IMR-90 (cell line): ENCODE measurements at regions not wholly inside any gene's neighbourhood (a gene's known extent, or its start where the extent isn't known, plus 50 kb on each side); places are given as distances from the start of the nearest gene placed in this dataset.
A peak's percentile ranks its signal among the peaks of the same experiment; 100 is the strongest.

Experiments
- ATAC-seq: fragments of 200-7000 bp; cut with Tn5 transposase; 2 replicates; pipeline ENCODE4 v1.9.1; 2020; ENCODE audit warnings: low read depth, mild to moderate bottlenecking, moderate library complexity
- BruUV-seq: library from RNA; stranded (reverse); fragments of 400-500 nt; replicated peaks from 2 replicates; lab custom pipeline; 2021; lab: Mats Ljungman, UMichigan
- CTCF ChIA-PET: fragments of 300-600 bp; formaldehyde crosslinking; extraction: SDS; loops from one replicate; lab custom pipeline; 2021; ENCODE audit warnings: antibody characterized with exemption; lab: Yijun Ruan, JAX
- POLR2A ChIA-PET: fragments of 300-600 bp; sonication (Branson Sonifier 250); formaldehyde crosslinking; loops from one replicate; lab custom pipeline; 2022; ENCODE audit warnings: antibody characterized with exemption; ENCODE audit not compliant: unreplicated experiment; lab: Charles Lee
- DNase-seq: peaks from one replicate; pipeline ENCODE4 v3.0.0; 2013
- H2AFZ ChIP-seq: replicated peaks from 2 replicates; pipeline ENCODE3; 2013; ENCODE audit warnings: low read length, mild to moderate bottlenecking; ENCODE audit not compliant: poor library complexity
- H2AK5ac ChIP-seq: 2 replicates; pipeline ENCODE4 v1.6.1; 2013; ENCODE audit warnings: low read depth, low read length, inconsistent platforms
- H2AK9ac ChIP-seq: replicated peaks from 2 replicates; pipeline ENCODE3; 2013; ENCODE audit warnings: mild to moderate bottlenecking, low read depth, low read length, moderate library complexity; ENCODE audit not compliant: poor library complexity
- H2BK120ac ChIP-seq: 2 replicates; pipeline ENCODE4 v1.6.1; 2013; ENCODE audit warnings: low read depth, low read length, inconsistent platforms
- H2BK15ac ChIP-seq: 3 replicates; pipeline ENCODE4 v1.6.1; 2013; ENCODE audit warnings: low read depth, low read length, inconsistent platforms
- H2BK20ac ChIP-seq: 2 replicates; pipeline ENCODE4 v1.6.1; 2013; ENCODE audit warnings: low read depth, mild to moderate bottlenecking, inconsistent platforms, low read length, moderate library complexity
- H2BK5ac ChIP-seq: 2 replicates; pipeline ENCODE4 v1.6.1; 2013; ENCODE audit warnings: mild to moderate bottlenecking, low read depth, low read length, inconsistent platforms; ENCODE audit not compliant: poor library complexity, severe bottlenecking
- H3K14ac ChIP-seq: replicated peaks from 2 replicates; pipeline ENCODE4 v1.6.1; 2013; ENCODE audit warnings: low read depth, low read length, inconsistent platforms
- H3K18ac ChIP-seq: 2 replicates; pipeline ENCODE4 v1.6.1; 2013; ENCODE audit warnings: low read depth, low read length, control low read depth
- H3K23ac ChIP-seq: 2 replicates; pipeline ENCODE4 v1.6.1; 2013; ENCODE audit warnings: low read depth, low read length, inconsistent platforms
- H3K27ac ChIP-seq: 2 replicates; pipeline ENCODE4 v1.5.1; 2013; ENCODE audit warnings: mild to moderate bottlenecking, control low read depth, low read length; ENCODE audit not compliant: insufficient read depth
- H3K27me3 ChIP-seq: 2 replicates; pipeline ENCODE4 v1.6.1; 2013; ENCODE audit warnings: low read length; ENCODE audit not compliant: control insufficient read depth, insufficient read depth
- H3K36me3 ChIP-seq: 2 replicates; pipeline ENCODE4 v1.6.1; 2013; ENCODE audit warnings: low read length, mixed read lengths; ENCODE audit not compliant: control insufficient read depth, insufficient read depth
- H3K4ac ChIP-seq: 2 replicates; pipeline ENCODE4 v1.6.1; 2013; ENCODE audit warnings: low read depth, low read length, inconsistent platforms
- H3K4me1 ChIP-seq: 2 replicates; pipeline ENCODE4 v1.6.1; 2013; ENCODE audit warnings: low read length, mixed read lengths; ENCODE audit not compliant: control insufficient read depth, insufficient read depth
- H3K4me2 ChIP-seq: 2 replicates; pipeline ENCODE4 v1.6.1; 2013; ENCODE audit warnings: low read depth, mild to moderate bottlenecking, control low read depth, low read length, moderate library complexity
- H3K4me3 ChIP-seq: 2 replicates; pipeline ENCODE4 v1.5.1; 2013; ENCODE audit warnings: low read depth, mild to moderate bottlenecking, control low read depth, low read length, moderate library complexity; ENCODE audit not compliant: insufficient read depth
- H3K56ac ChIP-seq: 2 replicates; pipeline ENCODE4 v1.6.1; 2013; ENCODE audit warnings: low read length, inconsistent platforms; ENCODE audit not compliant: insufficient read depth; ENCODE audit errors: extremely low read depth
- H3K79me1 ChIP-seq, 2 experiments: 2 replicates each; pipeline ENCODE4 v1.6.1; 2013; ENCODE audit warnings: low read length in 2 of 2, inconsistent platforms in 1 of 2, low read depth in 1 of 2
- H3K9ac ChIP-seq: 2 replicates; pipeline ENCODE4 v1.6.1; 2013; ENCODE audit warnings: low read depth, low read length, control low read depth
- H3K9me1 ChIP-seq: 2 replicates; pipeline ENCODE4 v1.6.1; 2013; ENCODE audit warnings: low read length, inconsistent platforms; ENCODE audit not compliant: insufficient read depth
- H3K9me3 ChIP-seq: 2 replicates; pipeline ENCODE4 v1.6.1; 2013; ENCODE audit warnings: low read length; ENCODE audit not compliant: control insufficient read depth, insufficient read depth
- H4K20me1 ChIP-seq: 2 replicates; pipeline ENCODE4 v1.6.1; 2013; ENCODE audit warnings: low read length, inconsistent platforms; ENCODE audit not compliant: insufficient read depth
- H4K5ac ChIP-seq: 2 replicates; pipeline ENCODE4 v1.6.1; 2013; ENCODE audit warnings: mild to moderate bottlenecking, low read depth, low read length, control low read depth
- H4K8ac ChIP-seq, 2 experiments: 2 replicates each; pipeline ENCODE4 v1.6.1; 2013; ENCODE audit warnings: low read depth in 2 of 2, low read length in 2 of 2, control low read depth in 1 of 2, inconsistent platforms in 1 of 2
- H4K91ac ChIP-seq: 2 replicates; pipeline ENCODE4 v1.6.1; 2013; ENCODE audit warnings: low read depth, low read length, inconsistent platforms; ENCODE audit not compliant: insufficient read depth
- BHLHE40 ChIP-seq: fragments of 150-350 bp; IDR thresholded peaks from 2 replicates; pipeline ENCODE4 v1.6.1; 2016; ENCODE audit warnings: mild to moderate bottlenecking, low read depth, low read length
- CEBPB ChIP-seq: IDR thresholded peaks from 2 replicates; pipeline ENCODE4 v1.6.1; 2012; ENCODE audit warnings: low read depth, low read length, improper control_type of control experiment
- CHD1 ChIP-seq: IDR thresholded peaks from 2 replicates; pipeline ENCODE4 v1.6.1; 2012; ENCODE audit warnings: low read depth, low read length, improper control_type of control experiment
- FOS ChIP-seq: fragments of 150-350 bp; IDR thresholded peaks from 2 replicates; pipeline ENCODE4 v1.6.1; 2016; ENCODE audit warnings: low read depth, low read length
- MAFK ChIP-seq: IDR thresholded peaks from 2 replicates; pipeline ENCODE4 v1.6.1; 2012; ENCODE audit warnings: low read depth, low read length, improper control_type of control experiment
- MAZ ChIP-seq: IDR thresholded peaks from 2 replicates; pipeline ENCODE4 v1.6.1; 2012; ENCODE audit warnings: low read depth, mild to moderate bottlenecking, low read length, improper control_type of control experiment, moderate library complexity, borderline replicate concordance
- MXI1 ChIP-seq: IDR thresholded peaks from 2 replicates; pipeline ENCODE4 v1.6.1; 2012; ENCODE audit warnings: low read depth, mild to moderate bottlenecking, low read length, moderate library complexity, borderline replicate concordance
- POLR2A ChIP-seq: IDR thresholded peaks from 2 replicates; pipeline ENCODE4 v1.6.1; 2012; ENCODE audit warnings: mild to moderate bottlenecking, low read depth, low read length
- RAD21 ChIP-seq: IDR thresholded peaks from 2 replicates; pipeline ENCODE4 v1.6.1; 2012; ENCODE audit warnings: low read length, improper control_type of control experiment
- RCOR1 ChIP-seq: IDR thresholded peaks from 2 replicates; pipeline ENCODE4 v1.6.1; 2012; ENCODE audit warnings: mild to moderate bottlenecking, low read length, improper control_type of control experiment; ENCODE audit not compliant: insufficient replicate concordance
- RFX5 ChIP-seq: IDR thresholded peaks from 2 replicates; pipeline ENCODE4 v1.8.0; 2012; ENCODE audit warnings: low read depth, mild to moderate bottlenecking, low read length, moderate library complexity
- SMC3 ChIP-seq: fragments of 150-350 bp; IDR thresholded peaks from 2 replicates; pipeline ENCODE4 v1.6.1; 2016; ENCODE audit warnings: low read depth, mild to moderate bottlenecking, antibody characterized with exemption, low read length, moderate library complexity
- WGBS, 2 experiments: methylation state at CpG; one replicate each; pipeline versions ENCODE4 v1.1.5 to v1.1.7; 2013; ENCODE audit warnings: missing lambda C conversion rate in 2 of 2; ENCODE audit not compliant: insufficient read length in 1 of 2; ENCODE audit errors: extremely low coverage in 2 of 2; 5-methylcytosine and 5-hydroxymethylcytosine counted together
- dilution Hi-C: fragments of 300-500 bp; cut with HindIII; formaldehyde crosslinking; loops from one replicate; pipeline ENCODE4 v1.14.3; 2018; ENCODE audit warnings: low sequenced_read_pairs; ENCODE audit not compliant: unreplicated experiment
- in situ Hi-C: fragments of 300-500 bp; cut with MboI; formaldehyde crosslinking; loops from 3 replicates; pipeline ENCODE4 v1.14.3; 2019; ENCODE audit warnings: low sequenced_read_pairs, inconsistent platforms, mixed read lengths
- intact Hi-C: fragments of 100-400 bp; cut with micrococcal nuclease; formaldehyde crosslinking; loops from 2 replicates; pipeline ENCODE4 v1.10.0; 2022
- TF ChIP-seq, protein P1 (sequence below): conservative IDR thresholded peaks from 2 replicates; pipeline ENCODE4 v1.5.1; 2012; ENCODE audit warnings: mild to moderate bottlenecking, low read depth, low read length, improper control_type of control experiment
- TF ChIP-seq, protein P2 (sequence below): fragments of 150-350 bp; IDR thresholded peaks from 2 replicates; pipeline ENCODE4 v1.6.1; 2017; ENCODE audit warnings: mild to moderate bottlenecking, antibody characterized with exemption, low read length, low read depth
- TF ChIP-seq, protein P3 (sequence below): fragments of 150-350 bp; IDR thresholded peaks from 2 replicates; pipeline ENCODE4 v1.6.1; 2016; ENCODE audit warnings: low read depth, mild to moderate bottlenecking, low read length, moderate library complexity, borderline replicate concordance

DNA sequence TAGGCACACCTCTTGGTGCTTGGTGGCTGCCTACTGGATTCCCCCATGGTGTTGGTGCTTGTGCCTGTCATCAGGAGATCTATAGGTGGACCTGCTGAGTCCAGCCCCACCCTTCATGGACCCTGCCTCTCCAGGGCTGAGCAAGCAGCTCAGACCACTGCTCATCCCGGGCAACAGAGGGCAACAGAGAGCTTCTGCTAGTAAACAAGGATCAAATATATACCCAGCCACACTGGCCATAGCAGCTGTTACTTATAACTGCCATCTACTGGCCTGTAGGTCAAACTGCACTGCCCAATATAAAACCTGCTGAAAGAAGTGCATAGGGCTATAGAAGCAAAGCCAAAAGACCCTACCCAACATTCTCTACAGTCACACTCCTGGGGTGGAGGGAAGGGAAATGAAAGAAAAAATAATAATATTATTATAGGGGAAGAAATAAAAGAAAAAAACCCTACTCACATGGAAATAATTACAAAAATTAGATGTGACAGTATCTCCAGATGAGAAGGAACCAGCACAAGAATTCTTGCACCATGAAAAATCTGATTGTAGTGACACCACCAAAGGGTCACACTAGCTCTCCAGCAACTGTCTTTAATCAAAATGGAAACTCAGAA, 54.9 kb upstream of the ZNF800 start:
- DNase-seq: peak; percentile 60
- H3K36me3 ChIP-seq: no peaks in the 10 kb centered on the region

More for the DNA sequence above, 54.9 kb upstream of the ZNF800 start:
- ChIA-PET POLR2A (no interaction called here), CTCF (interaction anchor here (0.6 kb wide), 1 partner anchor 125 kb away, joined by 3 read pairs; no protein-coding TSS in a partner anchor)
- H3K18ac ChIP-seq: no peak overlapping the region
- intact Hi-C loops: loop anchor here (10.0 kb wide), 1 partner anchor 643 kb away; no protein-coding TSS in a partner anchor
- H3K4ac ChIP-seq: no peak overlapping the region
- WGBS, 2 experiments: no CpG with 5 or more reads among the region's 1 CpG
- H4K20me1 ChIP-seq: no peaks in the 10 kb centered on the region
- H3K9me1 ChIP-seq: no peaks in the 10 kb centered on the region
- in situ Hi-C loops: no loop called here
- H3K14ac ChIP-seq: no peak overlapping the region
- H4K5ac ChIP-seq: no peak overlapping the region
- H3K27ac ChIP-seq: no peak overlapping the region
- no peak overlapping the region for H3K9ac ChIP-seq
- no peak overlapping the region for H2AK5ac ChIP-seq
- H2AK9ac ChIP-seq: no peak overlapping the region
- H2BK120ac ChIP-seq: no peak overlapping the region
- H3K56ac ChIP-seq: no peak overlapping the region
- no peak overlapping the region for H2BK15ac ChIP-seq
- H3K4me1 ChIP-seq: no peaks in the 10 kb centered on the region
- H3K27me3 ChIP-seq: peaks cover 1% of the 10 kb centered on the region
- no peak overlapping the region for H2BK5ac ChIP-seq
- no peak overlapping the region for H4K91ac ChIP-seq
- dilution Hi-C loops: no loop called here
- peak; percentile 84 for ATAC-seq
- H3K4me3 ChIP-seq: no peak overlapping the region
- H2BK20ac ChIP-seq: no peak overlapping the region
- H3K23ac ChIP-seq: no peak overlapping the region
- BruUV-seq: no TSS peak
- H2AFZ ChIP-seq: no peak overlapping the region
- H3K9me3 ChIP-seq: peaks cover 13% of the 10 kb centered on the region; the same call in 1 of the 2 replicates
- H3K79me1 ChIP-seq: no peaks in the 10 kb centered on the region
- no peak for TF ChIP-seq RCOR1
- no peak for TF ChIP-seq RFX5
- TF ChIP-seq FOS: no peak
- no peak for TF ChIP-seq CEBPB
- peak; percentile 41 for TF ChIP-seq SMC3
- TF ChIP-seq RAD21: peak; percentile 51
- TF ChIP-seq, protein P1, sequence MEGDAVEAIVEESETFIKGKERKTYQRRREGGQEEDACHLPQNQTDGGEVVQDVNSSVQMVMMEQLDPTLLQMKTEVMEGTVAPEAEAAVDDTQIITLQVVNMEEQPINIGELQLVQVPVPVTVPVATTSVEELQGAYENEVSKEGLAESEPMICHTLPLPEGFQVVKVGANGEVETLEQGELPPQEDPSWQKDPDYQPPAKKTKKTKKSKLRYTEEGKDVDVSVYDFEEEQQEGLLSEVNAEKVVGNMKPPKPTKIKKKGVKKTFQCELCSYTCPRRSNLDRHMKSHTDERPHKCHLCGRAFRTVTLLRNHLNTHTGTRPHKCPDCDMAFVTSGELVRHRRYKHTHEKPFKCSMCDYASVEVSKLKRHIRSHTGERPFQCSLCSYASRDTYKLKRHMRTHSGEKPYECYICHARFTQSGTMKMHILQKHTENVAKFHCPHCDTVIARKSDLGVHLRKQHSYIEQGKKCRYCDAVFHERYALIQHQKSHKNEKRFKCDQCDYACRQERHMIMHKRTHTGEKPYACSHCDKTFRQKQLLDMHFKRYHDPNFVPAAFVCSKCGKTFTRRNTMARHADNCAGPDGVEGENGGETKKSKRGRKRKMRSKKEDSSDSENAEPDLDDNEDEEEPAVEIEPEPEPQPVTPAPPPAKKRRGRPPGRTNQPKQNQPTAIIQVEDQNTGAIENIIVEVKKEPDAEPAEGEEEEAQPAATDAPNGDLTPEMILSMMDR: peak; percentile 57
- no peak for TF ChIP-seq MAZ
- no peak for TF ChIP-seq MAFK
- no peak for TF ChIP-seq CHD1
- TF ChIP-seq POLR2A: no peak
- TF ChIP-seq, protein P2, sequence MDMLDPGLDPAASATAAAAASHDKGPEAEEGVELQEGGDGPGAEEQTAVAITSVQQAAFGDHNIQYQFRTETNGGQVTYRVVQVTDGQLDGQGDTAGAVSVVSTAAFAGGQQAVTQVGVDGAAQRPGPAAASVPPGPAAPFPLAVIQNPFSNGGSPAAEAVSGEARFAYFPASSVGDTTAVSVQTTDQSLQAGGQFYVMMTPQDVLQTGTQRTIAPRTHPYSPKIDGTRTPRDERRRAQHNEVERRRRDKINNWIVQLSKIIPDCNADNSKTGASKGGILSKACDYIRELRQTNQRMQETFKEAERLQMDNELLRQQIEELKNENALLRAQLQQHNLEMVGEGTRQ: no peak
- TF ChIP-seq MXI1: no peak
- TF ChIP-seq, protein P3, sequence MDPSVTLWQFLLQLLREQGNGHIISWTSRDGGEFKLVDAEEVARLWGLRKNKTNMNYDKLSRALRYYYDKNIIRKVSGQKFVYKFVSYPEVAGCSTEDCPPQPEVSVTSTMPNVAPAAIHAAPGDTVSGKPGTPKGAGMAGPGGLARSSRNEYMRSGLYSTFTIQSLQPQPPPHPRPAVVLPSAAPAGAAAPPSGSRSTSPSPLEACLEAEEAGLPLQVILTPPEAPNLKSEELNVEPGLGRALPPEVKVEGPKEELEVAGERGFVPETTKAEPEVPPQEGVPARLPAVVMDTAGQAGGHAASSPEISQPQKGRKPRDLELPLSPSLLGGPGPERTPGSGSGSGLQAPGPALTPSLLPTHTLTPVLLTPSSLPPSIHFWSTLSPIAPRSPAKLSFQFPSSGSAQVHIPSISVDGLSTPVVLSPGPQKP: no peak
- no peak for TF ChIP-seq BHLHE40
- no peak overlapping the region for H3K4me2 ChIP-seq
- no peak overlapping the region for H4K8ac ChIP-seq
